ENCODE measurements at regions not wholly inside any gene's neighbourhood (a gene's known extent, or its start where the extent isn't known, plus 50 kb on each side); places are given as distances from the start of the nearest gene placed in this dataset.

- Histone ChIP-seq H3K27ac (ENCODE audit: low read length) (no peak overlapping the region), H3K9me2 (replicated peaks; ENCODE audit: insufficient read depth, low read length) (no peaks in the 10 kb centered on the region), H4K20me1 (ENCODE audit: insufficient read depth, low read depth, low read length) (no peaks in the 10 kb centered on the region), H3K9me3 (ENCODE audit: low read length) (no peaks in the 10 kb centered on the region), H3K4me2 (ENCODE audit: low read depth, low read length, poor library complexity, severe bottlenecking) (no peak overlapping the region), H3K27me3 (ENCODE audit: low read length) (no peaks in the 10 kb centered on the region), H3K9ac (ENCODE audit: low read length) (no peak overlapping the region), H3K36me3 (ENCODE audit: insufficient read depth, low read length) (no peaks in the 10 kb centered on the region), H3K79me2 (ENCODE audit: low read length) (no peaks in the 10 kb centered on the region), H2AFZ (ENCODE audit: low read length) (no peak overlapping the region), H3K4me1 (ENCODE audit: low read length) (no peaks in the 10 kb centered on the region), H3K4me3 (ENCODE audit: low read length) (no peak overlapping the region)
- DNase-seq, result no peak
Observed at GRCh38 chr20:51204794-51205193, 181.9 kb upstream of the KCNG1 start.

DNA sequence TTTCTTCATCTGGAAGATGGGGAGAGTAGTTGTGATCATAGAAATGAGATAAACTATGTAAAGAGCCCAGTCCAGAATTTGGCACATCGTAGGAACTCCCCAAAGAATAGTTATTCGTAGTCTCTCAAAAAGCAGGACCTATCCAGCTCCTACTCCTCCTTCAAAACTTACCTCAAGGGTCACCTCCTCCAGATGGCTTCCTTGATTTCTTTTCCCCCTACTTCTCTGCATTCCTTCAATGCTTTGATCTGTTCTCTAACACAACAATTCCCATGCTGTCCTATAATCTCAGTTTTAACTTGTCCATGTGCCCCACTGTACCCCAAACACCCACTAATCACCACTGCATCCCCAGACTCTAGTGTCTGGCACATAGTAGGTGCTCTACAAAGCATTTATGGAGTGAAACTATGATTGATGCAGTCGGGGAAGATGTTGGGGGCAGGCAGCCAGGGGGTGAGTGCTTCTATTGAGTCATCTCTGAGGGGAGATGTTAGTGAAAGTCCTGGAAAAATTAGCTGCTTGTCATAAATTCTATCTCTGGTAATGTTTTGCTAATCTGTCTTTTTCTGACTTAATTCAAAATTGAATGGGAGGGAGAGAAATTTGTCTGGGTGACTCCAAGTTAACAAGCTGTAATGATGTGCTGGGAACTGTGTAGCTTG, 181.3 kb upstream of the KCNG1 start:
- H3K4me3 ChIP-seq (ENCODE audit: low read length), result no peak overlapping the region
- H3K79me2 ChIP-seq (ENCODE audit: low read length), result no peaks in the 10 kb centered on the region
- H2AFZ ChIP-seq (ENCODE audit: low read length), result no peak overlapping the region
- no peaks in the 10 kb centered on the region for H3K9me2 ChIP-seq (replicated peaks; ENCODE audit: insufficient read depth, low read length)
- H3K27me3 ChIP-seq (ENCODE audit: low read length), result no peaks in the 10 kb centered on the region
- no peak overlapping the region for H3K4me2 ChIP-seq (ENCODE audit: low read depth, low read length, poor library complexity, severe bottlenecking)
- no peaks in the 10 kb centered on the region for H4K20me1 ChIP-seq (ENCODE audit: insufficient read depth, low read depth, low read length)
- H3K9ac ChIP-seq (ENCODE audit: low read length), result no peak overlapping the region
- no peaks in the 10 kb centered on the region for H3K4me1 ChIP-seq (ENCODE audit: low read length)
- no peaks in the 10 kb centered on the region for H3K9me3 ChIP-seq (ENCODE audit: low read length)
- no peak overlapping the region for H3K27ac ChIP-seq (ENCODE audit: low read length)
- no peaks in the 10 kb centered on the region; the same call in 1 of the 2 replicates for H3K36me3 ChIP-seq (ENCODE audit: insufficient read depth, low read length)
- no peak for DNase-seq

DNA sequence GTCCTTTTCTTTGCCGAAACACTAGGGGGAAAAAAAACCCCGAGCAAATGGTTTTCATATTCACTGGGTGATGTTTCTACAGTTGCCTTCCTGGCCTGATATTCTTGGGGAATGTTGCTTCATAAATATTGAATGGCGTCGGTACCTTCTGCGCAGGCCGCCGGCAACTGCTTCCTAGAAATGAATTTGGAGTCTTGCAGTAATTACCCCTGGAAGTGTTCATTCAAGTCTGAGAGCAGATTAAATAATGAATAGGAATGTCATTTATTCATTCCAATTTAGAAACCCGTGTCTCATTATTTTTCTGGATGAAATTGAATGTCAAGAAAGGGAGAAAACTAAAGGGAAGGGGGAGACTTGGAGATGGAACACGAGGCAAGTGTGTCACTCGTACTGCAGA, 179.4 kb upstream of the KCNG1 start:
- Histone ChIP-seq H3K4me1 (ENCODE audit: low read length) (no peaks in the 10 kb centered on the region), H3K27me3 (ENCODE audit: low read length) (no peaks in the 10 kb centered on the region), H3K4me2 (ENCODE audit: low read depth, low read length, poor library complexity, severe bottlenecking) (no peak overlapping the region), H2AFZ (ENCODE audit: low read length) (no peak overlapping the region), H3K9me2 (replicated peaks; ENCODE audit: insufficient read depth, low read length) (no peaks in the 10 kb centered on the region), H3K9ac (ENCODE audit: low read length) (no peak overlapping the region), H3K4me3 (ENCODE audit: low read length) (no peak overlapping the region), H4K20me1 (ENCODE audit: insufficient read depth, low read depth, low read length) (no peaks in the 10 kb centered on the region), H3K36me3 (ENCODE audit: insufficient read depth, low read length) (no peaks in the 10 kb centered on the region; the same call in 1 of the 2 replicates), H3K79me2 (ENCODE audit: low read length) (no peaks in the 10 kb centered on the region), H3K9me3 (ENCODE audit: low read length) (no peaks in the 10 kb centered on the region), H3K27ac (ENCODE audit: low read length) (no peak overlapping the region)
- no peak for DNase-seq

DNA sequence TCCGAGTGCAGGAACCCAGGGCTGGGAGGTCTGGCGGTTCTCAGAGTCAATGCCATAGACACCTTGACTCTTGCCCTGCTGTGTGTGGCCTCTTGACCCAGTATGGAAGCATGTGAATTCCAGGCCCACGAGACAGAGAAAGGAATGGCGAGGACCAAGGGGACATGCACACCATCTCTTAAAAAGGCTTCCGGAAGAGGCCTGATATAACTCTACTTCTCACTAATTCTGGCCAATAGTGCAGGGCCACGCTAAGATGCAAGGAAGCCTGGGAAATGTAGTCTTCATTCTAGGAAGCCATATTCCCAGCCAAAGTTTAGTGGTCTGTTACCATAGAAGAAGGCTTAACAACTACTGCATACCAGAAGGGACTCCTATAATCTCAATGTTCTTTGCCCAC, 177.0 kb upstream of the KCNG1 start:
- Histone ChIP-seq H2AFZ (ENCODE audit: low read length) (peak overlapping the region; percentile 81; the same call in 1 of the 2 replicates), H3K9me3 (ENCODE audit: low read length) (no peaks in the 10 kb centered on the region), H3K27ac (ENCODE audit: low read length) (no peak overlapping the region), H3K4me2 (ENCODE audit: low read depth, low read length, poor library complexity, severe bottlenecking) (no peak overlapping the region), H3K9ac (ENCODE audit: low read length) (no peak overlapping the region), H3K4me3 (ENCODE audit: low read length) (no peak overlapping the region), H3K27me3 (ENCODE audit: low read length) (no peaks in the 10 kb centered on the region), H4K20me1 (ENCODE audit: insufficient read depth, low read depth, low read length) (no peaks in the 10 kb centered on the region), H3K36me3 (ENCODE audit: insufficient read depth, low read length) (no peaks in the 10 kb centered on the region; the same call in 1 of the 2 replicates), H3K9me2 (replicated peaks; ENCODE audit: insufficient read depth, low read length) (no peaks in the 10 kb centered on the region), H3K79me2 (ENCODE audit: low read length) (no peaks in the 10 kb centered on the region), H3K4me1 (ENCODE audit: low read length) (no peaks in the 10 kb centered on the region)
- DNase-seq, result peak; percentile 67

GRCh38 chr20:51198876-51199523, 176.1 kb upstream of the KCNG1 start:
- H3K4me1 ChIP-seq (ENCODE audit: low read length), result no peaks in the 10 kb centered on the region
- H3K9me3 ChIP-seq (ENCODE audit: low read length), result no peaks in the 10 kb centered on the region
- no peaks in the 10 kb centered on the region for H3K79me2 ChIP-seq (ENCODE audit: low read length)
- peak overlapping the region; percentile 81; the same call in 1 of the 2 replicates for H2AFZ ChIP-seq (ENCODE audit: low read length)
- no peak overlapping the region for H3K27ac ChIP-seq (ENCODE audit: low read length)
- no peak overlapping the region for H3K4me3 ChIP-seq (ENCODE audit: low read length)
- no peak for DNase-seq
- H3K4me2 ChIP-seq (ENCODE audit: low read depth, low read length, poor library complexity, severe bottlenecking), result no peak overlapping the region
- H3K9ac ChIP-seq (ENCODE audit: low read length), result no peak overlapping the region
- no peaks in the 10 kb centered on the region for H4K20me1 ChIP-seq (ENCODE audit: insufficient read depth, low read depth, low read length)
- H3K36me3 ChIP-seq (ENCODE audit: insufficient read depth, low read length), result no peaks in the 10 kb centered on the region; the same call in 1 of the 2 replicates
- H3K9me2 ChIP-seq (replicated peaks; ENCODE audit: insufficient read depth, low read length), result no peaks in the 10 kb centered on the region
- no peaks in the 10 kb centered on the region for H3K27me3 ChIP-seq (ENCODE audit: low read length)

GRCh38 chr20:51198238-51198637, 175.3 kb upstream of the KCNG1 start:
- H3K79me2 ChIP-seq (ENCODE audit: low read length), result no peaks in the 10 kb centered on the region
- no peaks in the 10 kb centered on the region for H4K20me1 ChIP-seq (ENCODE audit: insufficient read depth, low read depth, low read length)
- no peaks in the 10 kb centered on the region for H3K27me3 ChIP-seq (ENCODE audit: low read length)
- no peaks in the 10 kb centered on the region for H3K9me2 ChIP-seq (replicated peaks; ENCODE audit: insufficient read depth, low read length)
- H3K4me1 ChIP-seq (ENCODE audit: low read length), result no peaks in the 10 kb centered on the region
- H3K4me2 ChIP-seq (ENCODE audit: low read depth, low read length, poor library complexity, severe bottlenecking), result no peak overlapping the region
- no peaks in the 10 kb centered on the region; the same call in 1 of the 2 replicates for H3K36me3 ChIP-seq (ENCODE audit: insufficient read depth, low read length)
- no peaks in the 10 kb centered on the region for H3K9me3 ChIP-seq (ENCODE audit: low read length)
- no peak overlapping the region for H3K4me3 ChIP-seq (ENCODE audit: low read length)
- no peak for DNase-seq
- H2AFZ ChIP-seq (ENCODE audit: low read length), result no peak overlapping the region
- no peak overlapping the region for H3K27ac ChIP-seq (ENCODE audit: low read length)
- H3K9ac ChIP-seq (ENCODE audit: low read length), result no peak overlapping the region

- H3K9ac ChIP-seq (ENCODE audit: low read length), result no peak overlapping the region
- H3K27ac ChIP-seq (ENCODE audit: low read length), result no peak overlapping the region
- H2AFZ ChIP-seq (ENCODE audit: low read length), result no peak overlapping the region
- H4K20me1 ChIP-seq (ENCODE audit: insufficient read depth, low read depth, low read length), result no peaks in the 10 kb centered on the region
- no peaks in the 10 kb centered on the region; the same call in 1 of the 2 replicates for H3K36me3 ChIP-seq (ENCODE audit: insufficient read depth, low read length)
- no peaks in the 10 kb centered on the region for H3K4me1 ChIP-seq (ENCODE audit: low read length)
- H3K27me3 ChIP-seq (ENCODE audit: low read length), result no peaks in the 10 kb centered on the region
- no peaks in the 10 kb centered on the region for H3K9me2 ChIP-seq (replicated peaks; ENCODE audit: insufficient read depth, low read length)
- DNase-seq, result no peak
- no peak overlapping the region for H3K4me2 ChIP-seq (ENCODE audit: low read depth, low read length, poor library complexity, severe bottlenecking)
- H3K4me3 ChIP-seq (ENCODE audit: low read length), result no peak overlapping the region
- no peaks in the 10 kb centered on the region for H3K79me2 ChIP-seq (ENCODE audit: low read length)
- H3K9me3 ChIP-seq (ENCODE audit: low read length), result no peaks in the 10 kb centered on the region
Observed at GRCh38 chr20:51196991-51197651, 174.2 kb upstream of the KCNG1 start.

- no peak overlapping the region for H3K27ac ChIP-seq (ENCODE audit: low read length)
- H3K4me2 ChIP-seq (ENCODE audit: low read depth, low read length, poor library complexity, severe bottlenecking), result no peak overlapping the region
- H3K9me2 ChIP-seq (replicated peaks; ENCODE audit: insufficient read depth, low read length), result no peaks in the 10 kb centered on the region
- no peaks in the 10 kb centered on the region for H3K9me3 ChIP-seq (ENCODE audit: low read length)
- no peak overlapping the region for H3K9ac ChIP-seq (ENCODE audit: low read length)
- no peak overlapping the region for H3K4me3 ChIP-seq (ENCODE audit: low read length)
- H3K79me2 ChIP-seq (ENCODE audit: low read length), result no peaks in the 10 kb centered on the region
- DNase-seq, result no peak
- no peaks in the 10 kb centered on the region for H3K4me1 ChIP-seq (ENCODE audit: low read length)
- H3K36me3 ChIP-seq (ENCODE audit: insufficient read depth, low read length), result no peaks in the 10 kb centered on the region; the same call in 1 of the 2 replicates
- no peak overlapping the region for H2AFZ ChIP-seq (ENCODE audit: low read length)
- H3K27me3 ChIP-seq (ENCODE audit: low read length), result no peaks in the 10 kb centered on the region
- H4K20me1 ChIP-seq (ENCODE audit: insufficient read depth, low read depth, low read length), result no peaks in the 10 kb centered on the region
Observed at GRCh38 chr20:51195990-51196389, 173.1 kb upstream of the KCNG1 start.

Measured in Karpas-422 (cell line).